DND-41 (cell line): ENCODE measurements at regions not wholly inside any gene's neighbourhood (a gene's known extent, or its start where the extent isn't known, plus 50 kb on each side); places are given as distances from the start of the nearest gene placed in this dataset.

ENCODE experiments used
- ATAC-seq: fragments of 200-7000 bp; cut with Tn5 transposase; 3 replicates; pipeline ENCODE4 v1.9.1; 2021; ENCODE audit warnings: low read depth; ENCODE audit not compliant: insufficient read depth
- DNase-seq: peaks from one replicate; pipeline ENCODE4 v3.0.0-alpha.2; 2020
- H2AFZ ChIP-seq: 2 replicates; pipeline ENCODE4 v1.6.0; 2012; ENCODE audit warnings: low read depth, low read length
- H3K27ac ChIP-seq: 2 replicates; pipeline ENCODE4 v1.5.1; 2012; ENCODE audit warnings: low read length, inconsistent platforms
- H3K27me3 ChIP-seq: fragments of 200-600 bp; sonication (generic); 2 replicates; pipeline ENCODE4 v1.6.0; 2012; ENCODE audit warnings: low read length, mild to moderate bottlenecking, inconsistent platforms; ENCODE audit not compliant: insufficient read depth, poor library complexity
- H3K36me3 ChIP-seq: 2 replicates; pipeline ENCODE4 v1.5.1; 2012; ENCODE audit warnings: low read length, inconsistent platforms; ENCODE audit not compliant: insufficient read depth
- H3K4me1 ChIP-seq: 2 replicates; pipeline ENCODE4 v1.5.1; 2012; ENCODE audit warnings: mild to moderate bottlenecking, low read length; ENCODE audit not compliant: insufficient read depth
- H3K4me2 ChIP-seq: 2 replicates; pipeline ENCODE4 v1.6.0; 2012; ENCODE audit warnings: mild to moderate bottlenecking, moderate library complexity, low read length, inconsistent platforms; ENCODE audit not compliant: insufficient read depth
- H3K4me3 ChIP-seq, 2 experiments: fragments of 200-600 bp in 1 of 2; shearing (Covaris generic) in 1 of 2; 2 replicates each; pipeline ENCODE4 v1.5.1; 2012 to 2016; ENCODE audit warnings: inconsistent platforms in 2 of 2, low read length in 2 of 2, mild to moderate bottlenecking in 2 of 2, low read depth in 1 of 2, moderate library complexity in 1 of 2
- H3K79me2 ChIP-seq: 2 replicates; pipeline ENCODE4 v1.6.0; 2012; ENCODE audit warnings: low read length, inconsistent platforms; ENCODE audit not compliant: insufficient read depth
- H3K9ac ChIP-seq: 2 replicates; pipeline ENCODE4 v1.6.0; 2012; ENCODE audit warnings: low read depth, mild to moderate bottlenecking, inconsistent platforms, low read length, moderate library complexity
- H3K9me3 ChIP-seq: 2 replicates; pipeline ENCODE4 v1.5.1; 2012; ENCODE audit warnings: low read length, moderate library complexity, mild to moderate bottlenecking, inconsistent platforms; ENCODE audit not compliant: insufficient read depth, severe bottlenecking
- H4K20me1 ChIP-seq: 2 replicates; pipeline ENCODE4 v1.6.0; 2012; ENCODE audit warnings: low read length; ENCODE audit not compliant: insufficient read depth
- CTCF ChIP-seq: IDR thresholded peaks from 2 replicates; pipeline ENCODE4 v1.5.1; 2012; ENCODE audit warnings: borderline replicate concordance, low read length, moderate library complexity, mild to moderate bottlenecking; ENCODE audit not compliant: poor library complexity, severe bottlenecking; ENCODE audit errors: extremely low read depth
- EZH2 ChIP-seq: IDR thresholded peaks from 3 replicates; pipeline ENCODE4 v1.6.1; 2012; ENCODE audit warnings: borderline replicate concordance, low read depth, mild to moderate bottlenecking, moderate library complexity, low read length, inconsistent platforms; ENCODE audit not compliant: severe bottlenecking

- DNase-seq = no peak
- TF ChIP-seq CTCF = peak; percentile 37
- no peak for TF ChIP-seq EZH2
- H3K4me1 ChIP-seq = no peaks in the 10 kb centered on the region
Measured at GRCh38 chr11:123301696-123302400, 106.8 kb upstream of the CLMP start.

GRCh38 chr11:123301013-123301591, 106.1 kb upstream of the CLMP start:
- no peaks in the 10 kb centered on the region for H3K27me3 ChIP-seq
- H3K36me3 ChIP-seq = no peaks in the 10 kb centered on the region
- DNase-seq = no peak
- H2AFZ ChIP-seq = no peak overlapping the region
- no peak overlapping the region for H3K4me2 ChIP-seq
- H3K9me3 ChIP-seq = no peaks in the 10 kb centered on the region
- no peaks in the 10 kb centered on the region for H4K20me1 ChIP-seq
- no peaks in the 10 kb centered on the region for H3K4me1 ChIP-seq
- no peak for ATAC-seq
- no peaks in the 10 kb centered on the region for H3K79me2 ChIP-seq
- no peak for TF ChIP-seq CTCF
- TF ChIP-seq EZH2 = no peak
- H3K4me3 ChIP-seq = no peak overlapping the region
- no peak overlapping the region for H3K27ac ChIP-seq
- H3K9ac ChIP-seq = no peak overlapping the region

More at GRCh38 chr11:123301696-123302400, 106.8 kb upstream of the CLMP start:
- Histone ChIP-seq H4K20me1 (no peaks in the 10 kb centered on the region), H3K27ac (no peak overlapping the region), H3K36me3 (no peaks in the 10 kb centered on the region), H3K9me3 (no peaks in the 10 kb centered on the region), H3K4me2 (no peak overlapping the region), H3K9ac (no peak overlapping the region), H3K79me2 (no peaks in the 10 kb centered on the region), H3K27me3 (no peaks in the 10 kb centered on the region), H2AFZ (no peak overlapping the region), H3K4me3 (no peak overlapping the region)
- no peak for ATAC-seq

GRCh38 chr11:123299721-123300120, 104.7 kb upstream of the CLMP start:
- Histone ChIP-seq H3K9me3 (no peaks in the 10 kb centered on the region), H3K27me3 (no peaks in the 10 kb centered on the region), H2AFZ (no peak overlapping the region), H3K79me2 (no peaks in the 10 kb centered on the region), H3K4me1 (no peaks in the 10 kb centered on the region), H3K36me3 (no peaks in the 10 kb centered on the region), H3K9ac (no peak overlapping the region), H3K4me3 (no peak overlapping the region), H4K20me1 (no peaks in the 10 kb centered on the region), H3K4me2 (no peak overlapping the region), H3K27ac (no peak overlapping the region)
- TF ChIP-seq CTCF = no peak
- TF ChIP-seq EZH2 = no peak
- ATAC-seq (no peak), DNase-seq (no peak)
